Adrenal gland (tissue), 5 donors: ENCODE measurements at regions not wholly inside any gene's neighbourhood (a gene's known extent, or its start where the extent isn't known, plus 50 kb on each side); places are given as distances from the start of the nearest gene placed in this dataset.

Experiments used
- CTCF ChIP-seq, 6 experiments: fragments of 450-650 bp in 4 of 6; fragments of 200-600 bp in 2 of 6; sonication (generic) in 1 of 6; IDR thresholded peaks; 1 replicate in 5 of 6; 2 replicates in 1 of 6; pipeline versions ENCODE4 v1.5.1 to v1.8.0; 2016 to 2021; ENCODE audit warnings: antibody characterized with exemption in 6 of 6, mild to moderate bottlenecking in 2 of 6, moderate library complexity in 1 of 6
- POLR2A ChIP-seq, 2 donors: fragments of 450-650 bp; IDR thresholded peaks; one replicate each; pipeline ENCODE4 v1.6.1; 2017; ENCODE audit warnings: antibody characterized with exemption in 2 of 2, mild to moderate bottlenecking in 2 of 2, moderate library complexity in 1 of 2
- donor health status: DM: no; HTN: no; CAD: no.

DNA sequence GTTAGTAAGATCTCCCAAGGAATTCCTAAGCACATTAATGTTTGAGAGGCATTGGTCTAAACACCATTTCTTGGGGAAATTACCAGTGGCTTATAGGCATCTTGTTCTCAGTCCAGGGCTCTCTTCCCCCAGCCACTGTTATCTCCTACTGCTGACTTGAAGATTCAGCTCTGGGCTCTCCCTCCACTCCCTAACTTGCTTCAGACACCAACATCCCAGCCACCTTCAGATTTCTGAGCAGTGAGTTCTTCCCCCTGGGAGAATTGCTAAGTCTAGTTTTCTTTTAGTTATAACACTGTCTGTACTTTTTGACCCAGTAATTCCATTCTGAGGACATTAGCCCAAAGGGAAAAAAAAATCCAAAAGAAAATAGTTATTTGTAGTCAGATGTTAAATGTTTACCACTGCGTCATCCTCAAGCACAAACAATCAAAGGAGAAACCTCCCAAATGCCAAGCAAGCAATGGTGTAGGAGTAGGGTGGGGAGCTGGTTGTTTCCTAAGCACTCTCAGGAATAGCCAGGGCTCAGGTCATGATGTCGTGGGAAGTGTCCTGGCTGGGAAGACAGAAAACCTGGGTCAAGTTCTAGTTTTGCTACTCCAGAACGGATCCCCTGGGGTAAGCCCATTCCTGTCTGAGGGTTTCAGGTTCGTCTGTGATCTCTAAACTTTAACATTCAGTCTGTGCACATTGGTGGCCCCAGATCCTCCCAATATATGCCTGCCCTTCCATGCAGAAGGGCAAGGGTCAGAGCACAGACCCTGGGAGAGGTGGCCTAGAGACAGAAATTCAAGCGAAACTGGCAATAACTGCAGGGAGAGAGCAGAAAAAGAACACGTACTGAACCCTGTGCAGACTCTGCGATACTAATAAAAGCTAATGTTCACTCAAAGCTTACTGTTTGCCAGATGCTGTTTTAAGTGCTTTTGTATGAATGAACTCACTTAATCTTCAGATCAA is 191.1 kb upstream of the FGGY start:
- TF ChIP-seq CTCF (IDR thresholded peaks at IDR 0.05) (no peak), POLR2A (IDR thresholded peaks at IDR 0.05) (no peak)
